ENCODE measurements at regions not wholly inside any gene's neighbourhood (a gene's known extent, or its start where the extent isn't known, plus 50 kb on each side); places are given as distances from the start of the nearest gene placed in this dataset.

DNA sequence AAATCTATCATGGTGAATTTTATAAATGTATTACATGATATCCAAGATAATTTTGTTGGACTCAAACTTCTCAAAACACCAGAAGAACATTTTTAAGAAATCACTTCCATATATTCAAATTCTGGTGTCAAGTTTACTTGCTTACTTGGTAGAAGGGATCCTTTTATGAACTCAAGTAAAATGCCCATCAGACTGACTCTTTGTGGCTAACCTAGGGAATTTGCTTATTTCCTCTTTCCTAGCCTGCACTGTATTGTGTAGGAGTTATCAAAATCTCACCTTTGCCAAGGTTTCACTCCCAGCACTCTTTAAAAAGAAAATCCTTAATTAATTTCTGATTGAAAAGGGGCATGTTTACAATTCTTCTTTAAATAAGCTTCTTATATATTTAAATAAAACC, 196.5 kb downstream of the DUSP6 start:
- TF ChIP-seq POLR2A (IDR thresholded peaks at IDR 0.05; ENCODE audit: low read length) (no peak), GATA1 (IDR thresholded peaks at IDR 0.05; ENCODE audit: low read depth, low read length) (no peak)
